Fibroblast of mammary gland (primary cell): ENCODE measurements at regions not wholly inside any gene's neighbourhood (a gene's known extent, or its start where the extent isn't known, plus 50 kb on each side); places are given as distances from the start of the nearest gene placed in this dataset.

Experiments used
- DNase-seq: peaks from one replicate; pipeline ENCODE4 v3.0.0-alpha.2; 2010; ENCODE audit warnings: low read depth
- H3K4me3 ChIP-seq: 2 replicates; pipeline ENCODE4 v1.5.1; 2011; ENCODE audit warnings: low read depth, mild to moderate bottlenecking, low read length, moderate library complexity; ENCODE audit not compliant: control insufficient read depth
- CTCF ChIP-seq: conservative IDR thresholded peaks from 2 replicates; pipeline ENCODE4 v1.5.1; 2011; ENCODE audit warnings: low read depth, low read length, inconsistent platforms; ENCODE audit not compliant: control insufficient read depth, insufficient read depth

- H3K4me3 ChIP-seq = no peak overlapping the region
- TF ChIP-seq CTCF = no peak
- DNase-seq = no peak
Observed at GRCh38 chr1:5367306-5367705, 624.9 kb downstream of the NPHP4 start.

- H3K4me3 ChIP-seq = no peak overlapping the region
- no peak for DNase-seq
- TF ChIP-seq CTCF = no peak
Observed at GRCh38 chr1:5365751-5366150, 626.5 kb downstream of the NPHP4 start.

GRCh38 chr1:5364591-5364990 is 627.6 kb downstream of the NPHP4 start:
- no peak overlapping the region for H3K4me3 ChIP-seq
- TF ChIP-seq CTCF = no peak
- no peak for DNase-seq

- H3K4me3 ChIP-seq = no peak overlapping the region
- no peak for DNase-seq
- TF ChIP-seq CTCF = no peak
Observed at GRCh38 chr1:5354681-5355080, 637.5 kb downstream of the NPHP4 start.

- TF ChIP-seq CTCF = no peak
- DNase-seq = no peak
- H3K4me3 ChIP-seq = no peak overlapping the region
Observed at GRCh38 chr1:5351366-5351765, 640.9 kb downstream of the NPHP4 start.

- TF ChIP-seq CTCF = no peak
- H3K4me3 ChIP-seq = no peak overlapping the region
- no peak for DNase-seq
Observed at GRCh38 chr1:5349526-5349925, 642.7 kb downstream of the NPHP4 start.
